ENCODE measurements at regions not wholly inside any gene's neighbourhood (a gene's known extent, or its start where the extent isn't known, plus 50 kb on each side); places are given as distances from the start of the nearest gene placed in this dataset.

DNA sequence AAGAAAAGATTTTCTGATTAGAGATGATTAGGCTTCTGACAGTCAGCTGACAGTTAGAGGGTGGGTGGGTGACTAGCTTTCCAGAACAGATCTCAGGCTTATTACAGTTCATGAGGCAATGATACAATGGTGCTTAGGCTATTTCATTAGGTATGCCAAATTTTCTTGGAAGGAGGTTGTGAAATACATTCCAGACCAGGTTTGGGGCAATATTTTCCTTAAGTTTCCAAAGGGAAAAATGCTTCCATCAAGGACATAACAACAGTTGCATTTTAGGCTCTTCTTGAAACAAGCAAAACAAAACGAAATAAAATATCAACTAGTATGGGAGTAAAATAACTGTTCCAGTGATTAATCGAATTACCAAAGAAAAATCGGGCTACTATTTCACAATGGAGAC lies 59.3 kb upstream of the CNTN1 start:
- no peaks in the 10 kb centered on the region for H3K27me3 ChIP-seq (ENCODE audit: insufficient read depth, low read depth)
- no peak overlapping the region for H3K9ac ChIP-seq
- no peak overlapping the region for H2AFZ ChIP-seq (ENCODE audit: low read depth)
- no peak overlapping the region for H3K4me2 ChIP-seq
- H4K20me1 ChIP-seq (ENCODE audit: insufficient read depth): no peaks in the 10 kb centered on the region
- H3K79me2 ChIP-seq (ENCODE audit: insufficient read depth, low read depth): no peaks in the 10 kb centered on the region
- TF ChIP-seq, protein P1, sequence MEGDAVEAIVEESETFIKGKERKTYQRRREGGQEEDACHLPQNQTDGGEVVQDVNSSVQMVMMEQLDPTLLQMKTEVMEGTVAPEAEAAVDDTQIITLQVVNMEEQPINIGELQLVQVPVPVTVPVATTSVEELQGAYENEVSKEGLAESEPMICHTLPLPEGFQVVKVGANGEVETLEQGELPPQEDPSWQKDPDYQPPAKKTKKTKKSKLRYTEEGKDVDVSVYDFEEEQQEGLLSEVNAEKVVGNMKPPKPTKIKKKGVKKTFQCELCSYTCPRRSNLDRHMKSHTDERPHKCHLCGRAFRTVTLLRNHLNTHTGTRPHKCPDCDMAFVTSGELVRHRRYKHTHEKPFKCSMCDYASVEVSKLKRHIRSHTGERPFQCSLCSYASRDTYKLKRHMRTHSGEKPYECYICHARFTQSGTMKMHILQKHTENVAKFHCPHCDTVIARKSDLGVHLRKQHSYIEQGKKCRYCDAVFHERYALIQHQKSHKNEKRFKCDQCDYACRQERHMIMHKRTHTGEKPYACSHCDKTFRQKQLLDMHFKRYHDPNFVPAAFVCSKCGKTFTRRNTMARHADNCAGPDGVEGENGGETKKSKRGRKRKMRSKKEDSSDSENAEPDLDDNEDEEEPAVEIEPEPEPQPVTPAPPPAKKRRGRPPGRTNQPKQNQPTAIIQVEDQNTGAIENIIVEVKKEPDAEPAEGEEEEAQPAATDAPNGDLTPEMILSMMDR (conservative IDR thresholded peaks at IDR 0.05; ENCODE audit: low read depth, low read length): no peak
- no peak overlapping the region for H3K4me3 ChIP-seq (IDR thresholded peaks at IDR 0.05; ENCODE audit: insufficient read depth, low read depth, low read length)
- no peaks in the 10 kb centered on the region for H3K36me3 ChIP-seq (ENCODE audit: insufficient read depth)
- no peaks in the 10 kb centered on the region for H3K4me1 ChIP-seq (ENCODE audit: low read depth, poor library complexity, severe bottlenecking)
- no peak overlapping the region for H3K27ac ChIP-seq

DNA sequence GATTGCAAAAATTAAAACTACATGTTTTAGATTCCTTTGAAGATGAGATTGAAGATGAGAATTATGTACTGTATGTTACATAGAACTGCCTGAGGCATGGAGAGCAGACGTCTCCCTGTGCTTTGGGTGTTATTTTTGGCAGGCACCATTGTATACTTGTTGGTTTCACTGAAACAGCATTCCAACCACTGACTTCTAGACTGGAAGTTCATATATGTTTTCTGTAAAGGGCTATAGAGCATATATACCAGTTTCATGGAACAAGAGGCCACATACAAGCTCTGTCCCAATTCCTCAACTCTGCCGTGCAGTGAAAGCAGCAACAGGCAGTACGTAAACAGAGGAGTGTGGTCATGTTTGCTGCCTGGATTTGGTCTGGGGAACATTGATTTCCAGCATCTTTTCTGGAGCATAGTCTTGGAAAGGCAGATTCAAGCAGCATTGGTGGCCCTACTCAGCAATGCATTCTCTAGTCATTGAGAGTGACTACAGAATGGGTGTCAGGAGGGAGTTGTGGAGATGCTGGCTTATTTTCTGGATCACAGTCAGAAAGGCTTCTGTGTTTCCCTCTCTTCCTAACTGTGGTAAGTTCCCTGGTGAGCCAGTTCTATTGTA lies 57.6 kb upstream of the CNTN1 start:
- Histone ChIP-seq H3K27me3 (ENCODE audit: insufficient read depth, low read depth) (no peaks in the 10 kb centered on the region), H3K36me3 (ENCODE audit: insufficient read depth) (no peaks in the 10 kb centered on the region), H3K9ac (no peak overlapping the region), H4K20me1 (ENCODE audit: insufficient read depth) (no peaks in the 10 kb centered on the region), H3K4me2 (no peak overlapping the region), H3K79me2 (ENCODE audit: insufficient read depth, low read depth) (no peaks in the 10 kb centered on the region), H3K4me1 (ENCODE audit: low read depth, poor library complexity, severe bottlenecking) (no peaks in the 10 kb centered on the region), H3K27ac (no peak overlapping the region), H2AFZ (ENCODE audit: low read depth) (no peak overlapping the region), H3K4me3 (IDR thresholded peaks at IDR 0.05; ENCODE audit: insufficient read depth, low read depth, low read length) (no peak overlapping the region)
- TF ChIP-seq, protein P1 (conservative IDR thresholded peaks at IDR 0.05; ENCODE audit: low read depth, low read length): no peak

DNA sequence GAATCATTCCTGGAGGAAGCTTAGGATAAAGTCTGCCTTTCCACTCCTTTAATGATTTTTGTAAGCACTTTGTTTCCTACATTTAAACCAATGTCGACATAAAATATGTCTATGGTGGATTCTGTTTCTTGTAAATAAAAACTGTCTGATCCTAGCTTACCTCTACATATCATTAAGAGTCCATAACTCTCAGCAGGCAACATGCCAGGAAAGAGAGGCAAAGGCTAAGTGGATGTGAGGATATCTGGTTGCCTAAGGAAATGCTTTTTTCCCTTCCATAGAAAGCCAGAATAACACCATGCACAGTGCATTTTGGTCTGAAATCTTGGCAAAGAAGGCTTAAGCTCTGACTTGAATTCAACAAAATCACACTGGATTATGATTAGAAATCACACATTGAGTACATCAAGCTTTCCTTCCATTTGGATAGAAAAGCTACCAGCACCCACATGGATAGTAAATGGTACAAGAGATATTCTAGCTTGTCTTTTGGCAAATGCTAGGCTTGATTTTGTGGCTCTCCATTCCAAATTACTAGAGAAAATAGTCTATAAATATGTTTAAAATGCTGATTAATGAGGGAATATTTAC lies 57.0 kb upstream of the CNTN1 start:
- H3K4me2 ChIP-seq: no peak overlapping the region
- H3K9ac ChIP-seq: no peak overlapping the region
- H3K27me3 ChIP-seq (ENCODE audit: insufficient read depth, low read depth): no peaks in the 10 kb centered on the region
- no peaks in the 10 kb centered on the region for H3K4me1 ChIP-seq (ENCODE audit: low read depth, poor library complexity, severe bottlenecking)
- H3K4me3 ChIP-seq (IDR thresholded peaks at IDR 0.05; ENCODE audit: insufficient read depth, low read depth, low read length): no peak overlapping the region
- no peaks in the 10 kb centered on the region for H3K79me2 ChIP-seq (ENCODE audit: insufficient read depth, low read depth)
- no peaks in the 10 kb centered on the region for H3K36me3 ChIP-seq (ENCODE audit: insufficient read depth)
- H4K20me1 ChIP-seq (ENCODE audit: insufficient read depth): no peaks in the 10 kb centered on the region
- H2AFZ ChIP-seq (ENCODE audit: low read depth): no peak overlapping the region
- no peak overlapping the region for H3K27ac ChIP-seq
- TF ChIP-seq, protein P1 (conservative IDR thresholded peaks at IDR 0.05; ENCODE audit: low read depth, low read length): no peak
